Kidney (tissue), 13 donors: ENCODE measurements at regions not wholly inside any gene's neighbourhood (a gene's known extent, or its start where the extent isn't known, plus 50 kb on each side); places are given as distances from the start of the nearest gene placed in this dataset.

Experiments used
- DNase-seq, 5 donors: peaks; one replicate each; pipeline ENCODE4 v3.0.0-alpha.2; 2013 to 2020
- FAIRE-seq: peaks from 2 replicates; lab custom pipeline; 2012; peaks lifted over from hg19 to GRCh38; lab: Jason Lieb, UNC
- H3K27ac ChIP-seq, 2 donors: one replicate each; pipeline ENCODE4 v1.7.0; 2013; ENCODE audit warnings: low read depth in 2 of 2, low read length in 2 of 2, inconsistent platforms in 1 of 2
- H3K27me3 ChIP-seq: one replicate; pipeline ENCODE4 v1.7.1; 2013; ENCODE audit warnings: low read length, inconsistent platforms; ENCODE audit not compliant: control insufficient read depth, insufficient read depth
- H3K36me3 ChIP-seq, 3 donors: one replicate each; pipeline versions ENCODE4 v1.7.0 to v1.7.1; 2013; ENCODE audit warnings: low read length in 3 of 3, control low read depth in 1 of 3, inconsistent platforms in 1 of 3; ENCODE audit not compliant: insufficient read depth in 3 of 3, control insufficient read depth in 2 of 3
- H3K4me1 ChIP-seq, 3 donors: one replicate each; pipeline versions ENCODE4 v1.7.0 to v1.7.1; 2013; ENCODE audit warnings: low read length in 3 of 3, inconsistent platforms in 1 of 3, low read depth in 1 of 3; ENCODE audit not compliant: control insufficient read depth in 2 of 3, insufficient read depth in 2 of 3
- H3K4me3 ChIP-seq, 3 donors: one replicate each; pipeline versions ENCODE4 v1.7.0 to v1.8.1; 2013; ENCODE audit warnings: low read length in 3 of 3, control low read depth in 1 of 3, inconsistent platforms in 1 of 3
- H3K9ac ChIP-seq, 3 donors: one replicate each; pipeline versions ENCODE4 v1.7.0 to v1.7.1; 2013; ENCODE audit warnings: low read length in 3 of 3, control low read depth in 1 of 3, inconsistent platforms in 1 of 3
- H3K9me3 ChIP-seq, 3 donors: one replicate each; pipeline versions ENCODE4 v1.7.0 to v1.7.1; 2013; ENCODE audit warnings: low read length in 3 of 3, control low read depth in 1 of 3, inconsistent platforms in 1 of 3; ENCODE audit not compliant: control insufficient read depth in 2 of 3, insufficient read depth in 1 of 3
- intact Hi-C: fragments of 100-400 bp; cut with DNase I; formaldehyde crosslinking; loops from one replicate; pipeline ENCODE4 v1.11.1; 2022
- TF ChIP-seq, protein P1 (sequence below): IDR thresholded peaks from 3 replicates; pipeline ENCODE4 v1.5.1; 2012; ENCODE audit warnings: mild to moderate bottlenecking, moderate library complexity, borderline replicate concordance; ENCODE audit not compliant: insufficient read depth; ENCODE audit errors: extremely low read depth
- donor health status: control.
- donor health status: control.
- donor health status: control.
- donor health status: control.
- donor health status: control.
- donor health status: DM: yes; HTN: yes; CAD: no.
- donor health status: Normal renal cell carcinoma (clear cell type).

DNA sequence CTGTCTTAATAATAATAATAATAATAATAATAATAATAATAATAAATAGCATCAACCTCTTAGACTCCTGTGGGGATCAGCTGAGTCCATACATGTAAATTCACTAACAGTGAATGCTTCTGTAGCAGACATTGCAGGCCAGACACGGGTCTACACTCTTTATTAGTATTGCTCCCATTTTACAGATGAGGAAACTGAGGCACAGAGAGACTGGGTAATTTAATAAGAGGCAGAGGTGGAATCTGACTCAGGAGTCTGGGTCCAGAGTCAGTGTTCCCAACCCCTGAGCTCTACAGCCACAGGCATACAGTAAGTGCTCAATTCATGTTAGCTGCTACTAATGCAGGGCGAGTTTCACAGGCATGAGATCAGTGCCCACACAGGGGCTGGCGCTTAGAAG lies 123.2 kb upstream of the MAP1LC3B2 start:
- DNase-seq (no peak), FAIRE-seq (no peak)
- peaks cover 2 to 5% (median 4%) of the 10 kb centered on the region in 3 donors for H3K4me1 ChIP-seq
- no peaks in the 10 kb centered on the region for H3K36me3 ChIP-seq
- intact Hi-C loops, result no loop called here
- H3K27me3 ChIP-seq, result no peaks in the 10 kb centered on the region
- no peak overlapping the region for H3K4me3 ChIP-seq
- H3K27ac ChIP-seq, result no peak overlapping the region
- no peak overlapping the region for H3K9ac ChIP-seq
- TF ChIP-seq, protein P1, sequence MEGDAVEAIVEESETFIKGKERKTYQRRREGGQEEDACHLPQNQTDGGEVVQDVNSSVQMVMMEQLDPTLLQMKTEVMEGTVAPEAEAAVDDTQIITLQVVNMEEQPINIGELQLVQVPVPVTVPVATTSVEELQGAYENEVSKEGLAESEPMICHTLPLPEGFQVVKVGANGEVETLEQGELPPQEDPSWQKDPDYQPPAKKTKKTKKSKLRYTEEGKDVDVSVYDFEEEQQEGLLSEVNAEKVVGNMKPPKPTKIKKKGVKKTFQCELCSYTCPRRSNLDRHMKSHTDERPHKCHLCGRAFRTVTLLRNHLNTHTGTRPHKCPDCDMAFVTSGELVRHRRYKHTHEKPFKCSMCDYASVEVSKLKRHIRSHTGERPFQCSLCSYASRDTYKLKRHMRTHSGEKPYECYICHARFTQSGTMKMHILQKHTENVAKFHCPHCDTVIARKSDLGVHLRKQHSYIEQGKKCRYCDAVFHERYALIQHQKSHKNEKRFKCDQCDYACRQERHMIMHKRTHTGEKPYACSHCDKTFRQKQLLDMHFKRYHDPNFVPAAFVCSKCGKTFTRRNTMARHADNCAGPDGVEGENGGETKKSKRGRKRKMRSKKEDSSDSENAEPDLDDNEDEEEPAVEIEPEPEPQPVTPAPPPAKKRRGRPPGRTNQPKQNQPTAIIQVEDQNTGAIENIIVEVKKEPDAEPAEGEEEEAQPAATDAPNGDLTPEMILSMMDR, result no peak
- no peaks in the 10 kb centered on the region for H3K9me3 ChIP-seq

DNA sequence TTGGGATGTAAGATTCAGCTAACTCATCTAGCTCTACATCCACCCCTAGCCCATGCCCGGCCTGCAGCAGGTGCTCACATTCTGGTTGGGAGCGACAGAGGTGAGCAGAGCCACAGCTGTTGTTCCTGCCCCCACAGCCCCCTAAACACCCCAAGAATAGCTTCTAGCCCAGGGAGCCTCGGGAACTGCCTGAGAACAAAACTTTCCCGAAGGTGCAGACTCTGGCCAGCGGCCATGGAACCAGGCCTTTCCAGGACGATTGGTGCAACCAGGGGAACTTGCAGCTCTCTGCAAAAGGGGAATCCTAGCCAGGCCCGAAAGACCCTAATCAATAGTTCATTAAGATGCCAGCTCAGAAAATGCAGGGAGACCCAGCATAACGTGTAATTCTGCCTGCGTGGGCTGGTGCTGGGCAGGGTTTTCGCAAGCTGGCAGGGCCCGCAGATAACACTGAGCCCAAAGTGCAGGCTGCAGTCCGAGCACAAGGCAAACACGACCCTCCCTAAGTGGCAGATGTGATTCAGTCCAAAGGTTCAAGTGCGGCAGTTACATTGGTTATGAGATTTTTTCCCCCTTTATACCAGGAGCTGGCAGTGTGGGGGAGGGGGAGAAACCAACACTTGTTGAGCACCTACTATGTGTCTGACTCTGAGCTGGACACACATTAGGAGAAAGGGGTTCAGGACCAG lies 122.5 kb upstream of the MAP1LC3B2 start:
- no peak for FAIRE-seq
- H3K27ac ChIP-seq, result no peak overlapping the region
- DNase-seq, result no peak
- no peaks in the 10 kb centered on the region for H3K36me3 ChIP-seq
- H3K9me3 ChIP-seq, result no peaks in the 10 kb centered on the region
- H3K4me3 ChIP-seq, result no peak overlapping the region
- no peaks in the 10 kb centered on the region for H3K27me3 ChIP-seq
- TF ChIP-seq, protein P1, result no peak
- no peak overlapping the region for H3K9ac ChIP-seq
- intact Hi-C loops, result no loop called here
- peaks cover 2 to 5% (median 4%) of the 10 kb centered on the region in 3 donors for H3K4me1 ChIP-seq

DNA sequence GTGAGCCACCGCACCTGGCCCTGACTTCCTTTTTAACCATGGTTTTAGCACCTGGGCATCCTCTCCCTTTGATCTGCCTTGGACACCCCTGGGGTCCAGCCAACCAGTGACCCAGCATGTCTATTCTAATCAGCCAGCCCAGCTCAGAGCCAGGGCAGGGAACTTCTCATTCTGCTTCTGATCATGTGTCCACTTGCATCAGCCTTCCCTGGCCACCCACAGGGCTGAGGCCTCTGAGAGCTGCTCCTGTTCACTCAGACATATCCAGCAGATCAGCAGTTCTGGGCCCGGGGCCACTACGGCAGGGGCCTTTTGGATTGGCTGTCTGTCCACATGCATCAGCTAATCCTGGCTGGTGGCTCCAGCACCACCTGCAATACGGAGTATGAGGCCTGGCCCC lies 117.9 kb upstream of the MAP1LC3B2 start:
- no peaks in the 10 kb centered on the region for H3K4me1 ChIP-seq
- no peak for FAIRE-seq

More for the DNA sequence above, 117.9 kb upstream of the MAP1LC3B2 start:
- Histone ChIP-seq H3K9me3 (no peaks in the 10 kb centered on the region), H3K36me3 (no peaks in the 10 kb centered on the region), H3K27me3 (no peaks in the 10 kb centered on the region), H3K9ac (no peak overlapping the region), H3K4me3 (no peak overlapping the region), H3K27ac (no peak overlapping the region)
- TF ChIP-seq, protein P1, result no peak
- intact Hi-C loops, result no loop called here
- no peak for DNase-seq
